ENCODE measurements at regions not wholly inside any gene's neighbourhood (a gene's known extent, or its start where the extent isn't known, plus 50 kb on each side); places are given as distances from the start of the nearest gene placed in this dataset.
A peak's percentile ranks its signal among the peaks of the same experiment; 100 is the strongest.

GRCh38 chr1:227450489-227450888 is 112.9 kb upstream of the ZNF678 start:
- no peak for DNase-seq

GRCh38 chr1:227449741-227450441 is 113.5 kb upstream of the ZNF678 start:
- no peak for DNase-seq

GRCh38 chr1:227449051-227449450 is 114.3 kb upstream of the ZNF678 start:
- DNase-seq = no peak

- DNase-seq = peak; percentile 44
Observed at GRCh38 chr1:227447531-227447990, 115.8 kb upstream of the ZNF678 start.

GRCh38 chr1:227445746-227446145 is 117.6 kb upstream of the ZNF678 start:
- DNase-seq = no peak

GRCh38 chr1:227445092-227445674 is 118.2 kb upstream of the ZNF678 start:
- no peak for DNase-seq

- no peak for DNase-seq
Observed at GRCh38 chr1:227440182-227440581, 121.9 kb upstream of the CDC42BPA start.

GRCh38 chr1:227437495-227438008 is 119.3 kb upstream of the CDC42BPA start:
- DNase-seq = peak; percentile 54

GRCh38 chr1:227434808-227435444 is 116.6 kb upstream of the CDC42BPA start:
- no peak for DNase-seq

- DNase-seq = peak; percentile 23
Observed at GRCh38 chr1:227433663-227434341, 115.5 kb upstream of the CDC42BPA start.

- DNase-seq = no peak
Observed at GRCh38 chr1:227432981-227433380, 114.7 kb upstream of the CDC42BPA start.

GRCh38 chr1:227432181-227432535 is 113.9 kb upstream of the CDC42BPA start:
- no peak for DNase-seq

GRCh38 chr1:227429447-227430359 is 111.4 kb upstream of the CDC42BPA start:
- DNase-seq = no peak

GRCh38 chr1:227428803-227429202 is 110.5 kb upstream of the CDC42BPA start:
- DNase-seq = peak; percentile 94

- DNase-seq = no peak
Observed at GRCh38 chr1:227427411-227427810, 109.1 kb upstream of the CDC42BPA start.

- DNase-seq = no peak
Observed at GRCh38 chr1:227424953-227425352, 106.7 kb upstream of the CDC42BPA start.

- DNase-seq = no peak
Observed at GRCh38 chr1:227424159-227424680, 105.9 kb upstream of the CDC42BPA start.

- no peak for DNase-seq
Observed at GRCh38 chr1:227422581-227422980, 104.3 kb upstream of the CDC42BPA start.

GRCh38 chr1:227420147-227420546 is 101.9 kb upstream of the CDC42BPA start:
- DNase-seq = no peak

- DNase-seq = no peak
Observed at GRCh38 chr1:227417756-227418480, 99.6 kb upstream of the CDC42BPA start.

All from renal pelvis (tissue), 1 donor.